T-helper 2 cell (primary cell): ENCODE measurements at regions not wholly inside any gene's neighbourhood (a gene's known extent, or its start where the extent isn't known, plus 50 kb on each side); places are given as distances from the start of the nearest gene placed in this dataset.
"Not testable (repeated sequence)": the region's sequence is repeated elsewhere in the genome, so short reads cannot be mapped to it uniquely, and the experiment has no call there.

Experiments
- DNase-seq, 5 experiments: peaks; one replicate each; pipeline versions ENCODE4 v3.0.0 to v3.0.0-alpha.2; 2012 to 2022

GRCh38 chr2:184030245-184030644, 568.1 kb upstream of the ZNF804A start:
- no peak for DNase-seq

GRCh38 chr2:184030989-184031388, 567.3 kb upstream of the ZNF804A start:
- no peak for DNase-seq

GRCh38 chr2:184031402-184032147, 566.8 kb upstream of the ZNF804A start:
- DNase-seq = no peak

GRCh38 chr2:184032983-184033382, 565.3 kb upstream of the ZNF804A start:
- no peak for DNase-seq

- no peak for DNase-seq
These were observed 561.1 kb upstream of the ZNF804A start for GRCh38 chr2:184037273-184037672.

- no peak for DNase-seq
These were observed 558.8 kb upstream of the ZNF804A start for GRCh38 chr2:184039493-184039892.

- no peak for DNase-seq
These were observed 558.1 kb upstream of the ZNF804A start for GRCh38 chr2:184040230-184040629.

- no peak for DNase-seq
These were observed 557.3 kb upstream of the ZNF804A start for GRCh38 chr2:184041077-184041476.

GRCh38 chr2:184041777-184042176, 556.6 kb upstream of the ZNF804A start:
- no peak for DNase-seq

- DNase-seq = no peak
These were observed 550.8 kb upstream of the ZNF804A start for GRCh38 chr2:184047536-184047935.

GRCh38 chr2:184049566-184049965, 548.8 kb upstream of the ZNF804A start:
- DNase-seq = no peak

GRCh38 chr2:184053326-184053725, 545.0 kb upstream of the ZNF804A start:
- no peak for DNase-seq

- not testable (repeated sequence) for DNase-seq
These were observed 543.9 kb upstream of the ZNF804A start for GRCh38 chr2:184054419-184054818.

- DNase-seq = no peak
These were observed 540.4 kb upstream of the ZNF804A start for GRCh38 chr2:184057910-184058309.

GRCh38 chr2:184060268-184060667, 538.1 kb upstream of the ZNF804A start:
- not testable (repeated sequence) for DNase-seq

GRCh38 chr2:184067502-184067901, 530.8 kb upstream of the ZNF804A start:
- no peak for DNase-seq

- no peak for DNase-seq
These were observed 525.9 kb upstream of the ZNF804A start for GRCh38 chr2:184072470-184072869.

GRCh38 chr2:184078496-184078895, 519.8 kb upstream of the ZNF804A start:
- DNase-seq = no peak

GRCh38 chr2:184091456-184091855, 506.9 kb upstream of the ZNF804A start:
- DNase-seq = no peak

GRCh38 chr2:184113696-184114403, 484.5 kb upstream of the ZNF804A start:
- DNase-seq = no peak

GRCh38 chr2:184114439-184114838, 483.9 kb upstream of the ZNF804A start:
- DNase-seq = no peak

- DNase-seq = no peak
These were observed 478.1 kb upstream of the ZNF804A start for GRCh38 chr2:184119989-184120800.

GRCh38 chr2:184125867-184126266, 472.5 kb upstream of the ZNF804A start:
- DNase-seq = no peak
